Testis (tissue), 2 donors: ENCODE measurements at regions not wholly inside any gene's neighbourhood (a gene's known extent, or its start where the extent isn't known, plus 50 kb on each side); places are given as distances from the start of the nearest gene placed in this dataset.

Source experiments
- CTCF ChIP-seq, 3 experiments: fragments of 450-650 bp in 2 of 3; fragments of 200-600 bp in 1 of 3; sonication (generic) in 1 of 3; IDR thresholded peaks; one replicate each; pipeline ENCODE4 v1.5.1; 2016 to 2019; ENCODE audit warnings: antibody characterized with exemption in 3 of 3, mild to moderate bottlenecking in 2 of 3, moderate library complexity in 1 of 3
- POLR2A ChIP-seq: fragments of 450-650 bp; IDR thresholded peaks from one replicate; pipeline ENCODE4 v1.6.1; 2017; ENCODE audit warnings: antibody characterized with exemption, mild to moderate bottlenecking, moderate library complexity

- TF ChIP-seq CTCF (IDR thresholded peaks at IDR 0.05) (no peak), POLR2A (no peak)
These were observed 406.7 kb upstream of the MAF start for GRCh38 chr16:80007231-80007630.
